COLO668 (cell line): ENCODE measurements at regions not wholly inside any gene's neighbourhood (a gene's known extent, or its start where the extent isn't known, plus 50 kb on each side); places are given as distances from the start of the nearest gene placed in this dataset.
"Not testable (repeated sequence)": the region's sequence is repeated elsewhere in the genome, so short reads cannot be mapped to it uniquely, and the experiment has no call there.

Experiments
- DNase-seq: peaks from one replicate; lab custom pipeline; 2025; ENCODE audit not compliant: unreplicated experiment; lab: John Stamatoyannopoulos, UW

DNA sequence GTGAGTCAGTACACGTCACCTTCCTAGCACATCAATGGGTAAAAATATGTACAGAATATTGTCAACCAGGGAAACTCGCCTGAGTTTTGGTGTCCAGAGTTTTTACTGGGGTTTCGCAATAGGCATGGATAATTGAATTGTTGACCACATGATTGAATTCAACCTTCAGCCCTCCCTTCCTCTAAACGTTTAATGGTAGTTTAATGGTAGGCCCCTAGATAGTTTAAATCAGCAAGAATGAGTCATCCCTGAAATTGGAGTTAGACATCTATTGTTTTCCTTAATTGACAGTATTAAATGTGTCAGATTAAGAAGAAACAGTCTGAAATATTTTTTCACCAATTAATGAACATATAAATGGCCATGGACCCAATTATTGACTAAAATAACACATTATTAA, 57.8 kb upstream of the CACNA2D1 start:
- DNase-seq: no peak

DNA sequence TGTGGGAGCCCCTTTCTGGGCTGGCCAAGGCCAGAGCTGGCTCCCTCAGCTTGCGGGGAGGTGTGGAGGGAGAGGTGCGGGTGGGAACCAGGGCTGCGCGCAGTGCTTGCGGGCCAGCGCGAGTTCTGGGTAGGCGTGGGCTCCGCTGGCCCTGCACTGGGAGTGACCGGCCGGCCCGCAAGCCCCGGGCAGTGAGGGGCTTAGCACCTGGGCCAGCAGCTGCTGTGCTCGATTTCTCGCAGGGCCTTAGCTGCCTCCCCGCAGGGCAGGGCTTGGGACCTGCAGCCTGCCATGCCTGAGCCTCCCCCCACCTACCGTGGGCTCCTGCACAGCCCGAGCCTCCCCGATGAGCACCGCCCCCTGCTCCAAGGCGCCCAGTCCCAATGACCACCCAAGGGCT, 56.0 kb upstream of the CACNA2D1 start:
- DNase-seq: not testable (repeated sequence)

GRCh38 chr7:82494420-82494819, 50.8 kb upstream of the CACNA2D1 start:
- no peak for DNase-seq
